ENCODE measurements at regions not wholly inside any gene's neighbourhood (a gene's known extent, or its start where the extent isn't known, plus 50 kb on each side); places are given as distances from the start of the nearest gene placed in this dataset.
"Not testable (repeated sequence)": the region's sequence is repeated elsewhere in the genome, so short reads cannot be mapped to it uniquely, and the experiment has no call there.

DNA sequence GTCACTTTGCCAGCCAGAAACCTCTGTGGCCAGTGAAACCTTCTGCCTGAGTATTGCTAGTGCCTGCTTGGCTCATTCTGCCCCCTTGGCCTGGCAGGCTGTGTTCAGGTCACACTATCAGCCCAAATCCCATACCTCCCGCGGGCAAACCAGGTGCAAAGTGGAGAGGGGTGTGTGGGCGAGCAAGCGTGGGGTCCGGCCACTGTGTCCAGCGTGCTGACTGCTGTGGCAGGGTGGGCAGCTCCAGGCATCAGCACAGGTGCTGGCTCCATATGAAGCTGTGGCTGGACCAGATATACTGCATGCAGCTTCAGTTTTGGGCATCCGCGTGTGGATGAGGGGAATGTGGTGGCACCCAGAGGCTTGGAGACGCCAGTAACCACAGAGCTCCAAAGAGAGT is 576.5 kb upstream of the EDIL3 start:
- Histone ChIP-seq H3K9ac (no peak overlapping the region), H3K4me3 (no peak overlapping the region), H3K27me3 (no peaks in the 10 kb centered on the region), H4K20me1 (no peaks in the 10 kb centered on the region), H3K9me3 (peaks cover 17% of the 10 kb centered on the region), H3K27ac (no peak overlapping the region), H3K36me3 (no peaks in the 10 kb centered on the region), H3K4me2 (no peak overlapping the region), H3K4me1 (no peaks in the 10 kb centered on the region)
- no peak for TF ChIP-seq Cebpa-rat (IDR thresholded peaks at IDR 0.05)

DNA sequence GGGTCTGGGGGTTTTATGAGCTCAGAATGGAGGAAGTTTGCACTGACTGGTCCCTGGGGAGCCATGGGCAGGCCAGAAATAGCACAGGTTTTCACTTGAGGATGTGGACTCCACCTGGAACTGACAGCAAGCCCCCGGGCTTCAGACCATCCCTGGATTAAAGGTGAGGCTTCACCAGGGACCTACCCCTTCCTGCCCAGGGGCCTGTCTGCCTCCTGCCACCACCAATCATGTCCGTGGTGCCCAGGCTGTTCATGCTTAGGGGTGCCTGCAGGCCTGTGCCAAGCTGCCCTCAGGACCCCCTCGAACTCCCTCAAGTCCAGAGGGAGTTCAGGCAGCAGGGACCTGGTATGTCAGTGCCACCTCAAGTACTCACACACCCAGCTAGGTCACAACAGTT is 577.2 kb upstream of the EDIL3 start:
- H3K4me3 ChIP-seq, result no peak overlapping the region
- no peak overlapping the region for H3K4me2 ChIP-seq
- H3K4me1 ChIP-seq, result no peaks in the 10 kb centered on the region
- H3K9me3 ChIP-seq, result peaks cover 17% of the 10 kb centered on the region
- no peaks in the 10 kb centered on the region for H3K36me3 ChIP-seq
- no peak for TF ChIP-seq Cebpa-rat (IDR thresholded peaks at IDR 0.05)
- H4K20me1 ChIP-seq, result no peaks in the 10 kb centered on the region
- no peaks in the 10 kb centered on the region for H3K27me3 ChIP-seq
- no peak overlapping the region for H3K27ac ChIP-seq
- no peak overlapping the region for H3K9ac ChIP-seq

DNA sequence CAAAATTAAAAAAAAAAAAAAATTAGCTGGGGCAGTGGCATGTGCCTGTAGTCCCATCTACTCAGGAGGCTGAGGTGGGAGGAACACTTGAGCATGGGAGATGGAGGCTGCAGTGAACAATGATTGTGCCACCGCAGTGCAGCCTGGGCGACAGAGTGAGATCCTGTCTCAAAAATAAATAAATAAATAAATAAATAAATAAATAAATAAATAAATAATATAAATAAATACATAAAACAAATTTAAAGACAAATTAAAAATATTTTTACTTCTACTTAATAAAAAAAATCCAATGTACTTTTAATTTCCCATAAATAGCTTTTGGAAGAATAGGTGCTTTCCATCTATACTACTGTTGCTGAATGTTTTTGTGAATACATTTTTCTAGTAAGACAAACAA is 598.4 kb upstream of the EDIL3 start:
- H3K27me3 ChIP-seq, result no peaks in the 10 kb centered on the region
- no peaks in the 10 kb centered on the region for H3K9me3 ChIP-seq
- no peak overlapping the region for H3K27ac ChIP-seq
- TF ChIP-seq Cebpa-rat (IDR thresholded peaks at IDR 0.05), result no peak
- H3K4me1 ChIP-seq, result no peaks in the 10 kb centered on the region
- no peaks in the 10 kb centered on the region for H4K20me1 ChIP-seq
- H3K4me3 ChIP-seq, result no peak overlapping the region
- no peak overlapping the region for H3K4me2 ChIP-seq
- no peak overlapping the region for H3K9ac ChIP-seq
- H3K36me3 ChIP-seq, result no peaks in the 10 kb centered on the region

DNA sequence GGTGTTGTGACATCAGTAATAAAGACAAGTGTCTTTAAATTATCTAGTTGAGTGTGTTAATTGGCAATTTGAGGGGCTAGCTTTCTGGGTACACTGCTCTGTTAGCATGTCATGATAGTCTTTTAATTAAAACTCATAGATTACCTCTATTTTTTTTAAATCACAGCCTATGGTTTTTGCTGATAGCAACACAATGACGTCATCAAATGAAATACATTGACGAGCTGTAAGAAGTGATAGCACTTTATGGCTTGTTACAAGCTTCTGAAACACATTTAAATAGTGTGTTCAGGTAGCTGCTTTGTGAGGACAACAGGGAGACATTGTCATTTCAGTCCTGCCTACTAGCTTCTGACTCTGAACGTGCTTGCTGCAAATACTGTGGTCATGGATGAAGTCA is 600.5 kb upstream of the EDIL3 start:
- Histone ChIP-seq H3K4me1 (no peaks in the 10 kb centered on the region), H3K9ac (no peak overlapping the region), H3K4me3 (no peak overlapping the region), H3K9me3 (no peaks in the 10 kb centered on the region), H3K27ac (no peak overlapping the region), H3K27me3 (no peaks in the 10 kb centered on the region), H3K4me2 (no peak overlapping the region), H4K20me1 (no peaks in the 10 kb centered on the region), H3K36me3 (no peaks in the 10 kb centered on the region)
- TF ChIP-seq Cebpa-rat (IDR thresholded peaks at IDR 0.05), result no peak

DNA sequence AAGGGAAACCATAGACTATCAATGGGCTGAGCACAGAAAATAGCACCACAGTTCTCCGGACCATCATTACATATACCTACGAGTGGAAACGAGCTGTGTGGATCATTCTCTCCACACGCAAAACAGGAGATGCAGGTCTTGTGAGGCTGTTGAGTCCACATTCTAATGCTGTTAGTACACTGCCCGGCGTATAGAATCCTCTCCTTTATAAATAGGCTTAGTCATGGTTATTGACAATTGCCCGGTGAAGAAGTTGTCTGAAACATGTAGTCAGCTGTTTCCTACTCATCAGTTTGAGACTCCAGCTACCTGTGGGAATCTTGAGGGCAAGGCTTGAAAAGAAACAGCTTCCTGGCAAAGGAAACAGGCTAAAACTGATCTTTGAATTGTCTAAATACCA is 602.0 kb upstream of the EDIL3 start:
- H3K4me3 ChIP-seq, result no peak overlapping the region
- H3K9ac ChIP-seq, result no peak overlapping the region
- H3K27me3 ChIP-seq, result no peaks in the 10 kb centered on the region
- no peaks in the 10 kb centered on the region for H3K9me3 ChIP-seq
- H4K20me1 ChIP-seq, result no peaks in the 10 kb centered on the region
- no peak for TF ChIP-seq Cebpa-rat (IDR thresholded peaks at IDR 0.05)
- no peaks in the 10 kb centered on the region for H3K36me3 ChIP-seq
- no peak overlapping the region for H3K27ac ChIP-seq
- H3K4me2 ChIP-seq, result no peak overlapping the region
- H3K4me1 ChIP-seq, result no peaks in the 10 kb centered on the region

DNA sequence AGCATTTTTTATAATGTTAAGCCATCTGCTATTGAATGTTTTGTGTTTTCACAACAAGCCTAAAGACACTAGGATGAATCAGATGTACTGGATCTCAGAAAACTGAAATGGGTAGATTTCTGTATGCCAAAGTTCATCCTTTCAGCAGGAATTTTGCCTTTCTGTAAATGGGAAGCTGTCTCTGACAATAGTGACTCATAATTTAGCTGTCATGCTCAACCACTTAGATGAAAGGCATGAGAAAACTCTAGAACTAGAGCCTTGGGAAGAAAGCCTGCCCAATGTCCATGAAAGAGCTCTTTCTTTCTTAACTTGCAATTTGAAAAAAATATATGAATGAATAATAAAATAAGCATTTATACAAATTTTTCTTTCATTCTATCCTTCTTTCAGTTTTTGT is 616.0 kb upstream of the EDIL3 start:
- no peak overlapping the region for H3K4me3 ChIP-seq
- no peaks in the 10 kb centered on the region for H4K20me1 ChIP-seq
- H3K4me1 ChIP-seq, result no peaks in the 10 kb centered on the region
- no peak overlapping the region for H3K4me2 ChIP-seq
- no peak for TF ChIP-seq Cebpa-rat (IDR thresholded peaks at IDR 0.05)
- no peaks in the 10 kb centered on the region for H3K27me3 ChIP-seq
- no peak overlapping the region for H3K27ac ChIP-seq
- H3K36me3 ChIP-seq, result no peaks in the 10 kb centered on the region
- no peak overlapping the region for H3K9ac ChIP-seq
- H3K9me3 ChIP-seq, result no peaks in the 10 kb centered on the region

DNA sequence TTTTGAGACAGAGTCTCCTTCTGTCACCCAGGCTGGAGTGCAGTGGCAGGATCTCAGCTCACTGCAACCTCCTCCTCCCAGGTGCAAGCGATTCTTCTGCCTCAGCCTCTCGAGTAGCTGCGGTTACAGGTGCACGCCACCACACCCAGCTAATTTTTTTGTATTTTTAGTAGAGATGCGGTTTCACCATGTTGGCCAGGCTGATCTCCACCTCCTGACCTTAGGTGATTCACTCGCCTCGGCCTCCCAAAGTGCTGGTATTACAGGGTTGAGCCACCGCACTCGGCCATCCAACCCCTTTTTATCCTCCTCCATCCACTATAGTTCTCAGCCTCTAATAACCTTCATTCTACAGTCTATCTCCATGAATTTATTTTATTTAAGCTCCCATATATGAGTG is 617.3 kb upstream of the EDIL3 start:
- not testable (repeated sequence) for H3K9ac ChIP-seq, H3K27me3 ChIP-seq, H3K36me3 ChIP-seq, H3K27ac ChIP-seq, H3K9me3 ChIP-seq, H3K4me1 ChIP-seq, H4K20me1 ChIP-seq, H3K4me2 ChIP-seq, H3K4me3 ChIP-seq

DNA sequence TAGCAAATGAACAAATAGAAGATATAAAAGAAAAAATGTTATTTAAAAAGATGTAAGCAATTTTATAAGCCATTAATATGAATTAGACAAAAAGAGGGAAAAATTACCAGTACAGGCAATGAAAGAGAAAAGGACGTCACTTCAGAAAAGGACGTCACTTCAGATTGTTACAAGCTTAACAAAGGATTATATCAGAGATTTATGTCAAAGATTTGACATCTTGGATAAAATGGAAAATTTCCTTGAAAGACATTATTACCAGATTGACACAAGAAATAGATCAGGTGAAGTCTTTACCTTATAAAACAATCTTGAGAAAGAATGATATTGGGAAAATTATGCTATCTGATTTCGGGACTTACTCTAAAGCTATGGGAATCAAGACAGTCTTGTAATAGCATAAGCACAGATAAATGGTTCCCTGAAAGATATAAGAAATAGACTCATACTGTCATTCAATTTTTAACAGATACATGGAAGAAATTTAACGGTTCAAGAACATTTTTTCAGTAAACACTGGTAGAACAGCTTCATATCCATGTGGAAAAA is 625.4 kb upstream of the EDIL3 start:
- no peak overlapping the region for H3K9ac ChIP-seq

DNA sequence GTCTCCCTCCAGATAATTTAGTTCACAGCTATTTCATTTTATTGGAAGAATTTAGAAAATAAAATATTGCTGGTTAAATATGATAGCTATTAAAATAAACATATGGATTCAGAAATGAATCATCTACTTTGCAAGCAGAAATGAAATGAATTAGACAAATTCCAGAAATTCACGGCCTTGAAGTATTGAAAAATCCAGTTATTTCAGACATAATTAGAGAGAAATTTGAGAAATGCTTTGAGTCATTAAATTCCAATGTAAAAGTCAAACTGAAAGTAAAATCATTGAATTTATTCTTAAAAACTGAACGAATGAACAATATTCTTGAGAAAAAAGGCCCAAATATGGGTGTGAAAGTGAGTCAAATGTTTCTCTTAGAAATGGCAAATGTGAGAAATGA is 632.6 kb upstream of the EDIL3 start:
- Histone ChIP-seq H3K36me3 (no peaks in the 10 kb centered on the region), H3K9me3 (no peaks in the 10 kb centered on the region), H3K4me1 (no peaks in the 10 kb centered on the region), H3K27me3 (no peaks in the 10 kb centered on the region), H3K4me2 (no peak overlapping the region), H3K9ac (no peak overlapping the region), H4K20me1 (no peaks in the 10 kb centered on the region), H3K27ac (no peak overlapping the region), H3K4me3 (no peak overlapping the region)
- TF ChIP-seq Cebpa-rat (IDR thresholded peaks at IDR 0.05), result no peak

More for the DNA sequence above, 625.4 kb upstream of the EDIL3 start:
- Histone ChIP-seq H3K4me3 (no peak overlapping the region), H3K9me3 (no peaks in the 10 kb centered on the region), H3K4me1 (no peaks in the 10 kb centered on the region), H3K27ac (no peak overlapping the region), H3K36me3 (no peaks in the 10 kb centered on the region), H3K27me3 (no peaks in the 10 kb centered on the region), H4K20me1 (no peaks in the 10 kb centered on the region), H3K4me2 (no peak overlapping the region)
- no peak for TF ChIP-seq Cebpa-rat (IDR thresholded peaks at IDR 0.05)

DNA sequence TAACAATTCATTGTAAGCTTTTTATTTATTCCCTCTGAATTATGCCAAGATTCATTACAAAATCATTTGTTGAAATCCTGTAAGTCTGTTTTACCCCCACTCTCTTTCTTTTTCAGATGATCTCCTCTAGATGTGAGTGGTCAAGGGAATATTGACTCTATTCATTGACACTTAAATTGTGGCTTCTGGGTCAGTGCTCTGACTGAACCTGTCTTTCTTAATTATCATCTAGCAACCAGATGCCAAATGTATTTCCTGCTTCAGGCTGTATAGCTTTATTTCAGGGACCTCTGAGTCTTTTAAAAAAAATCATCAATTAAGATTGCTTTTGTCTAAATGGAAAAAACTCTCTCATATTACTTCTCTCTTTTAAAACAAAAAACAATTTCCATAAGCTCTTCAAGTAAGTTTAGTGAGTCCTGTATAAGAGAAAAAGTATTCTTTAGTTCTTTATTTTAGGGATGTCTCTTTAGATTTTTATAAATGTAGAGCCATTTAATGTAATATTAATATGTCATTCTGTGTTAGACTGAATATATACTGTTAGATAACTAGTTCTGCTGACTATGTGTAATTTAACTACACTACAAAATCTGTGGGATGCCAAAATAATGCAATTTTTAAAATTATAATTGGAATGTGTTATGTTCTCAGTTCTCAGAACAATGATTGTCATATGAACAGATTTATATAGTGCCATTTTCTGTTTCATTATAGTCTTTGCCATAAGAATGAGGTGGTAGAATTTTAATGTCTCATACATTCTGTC is 645.8 kb upstream of the EDIL3 start:
- Histone ChIP-seq H3K36me3 (no peaks in the 10 kb centered on the region), H3K27ac (no peak overlapping the region)

DNA sequence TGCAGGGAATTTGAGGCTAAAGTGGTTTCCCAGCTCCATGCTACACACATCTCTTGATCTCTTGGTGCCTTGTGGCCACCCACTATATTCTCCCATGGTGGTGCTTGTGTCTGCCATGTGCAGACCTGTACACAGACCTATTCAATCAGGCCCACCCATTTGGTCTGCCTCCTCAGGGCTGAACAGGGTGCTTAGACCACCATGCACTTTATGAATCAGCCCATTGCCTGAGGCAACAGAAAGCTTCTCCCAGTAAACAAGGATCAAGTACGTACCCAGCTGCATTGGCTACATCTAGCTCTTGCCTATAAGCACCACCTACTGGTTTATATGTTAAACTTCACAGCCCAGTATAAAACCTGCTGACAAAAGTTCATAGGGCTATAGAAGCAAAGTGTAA is 664.3 kb upstream of the EDIL3 start:
- H3K27me3 ChIP-seq, result no peaks in the 10 kb centered on the region
- H3K9ac ChIP-seq, result no peak overlapping the region
- no peak for TF ChIP-seq Cebpa-rat (IDR thresholded peaks at IDR 0.05)
- no peaks in the 10 kb centered on the region for H3K9me3 ChIP-seq
- H3K36me3 ChIP-seq, result no peaks in the 10 kb centered on the region
- H3K4me1 ChIP-seq, result no peaks in the 10 kb centered on the region
- no peak overlapping the region for H3K27ac ChIP-seq
- no peak overlapping the region for H3K4me2 ChIP-seq
- no peak overlapping the region for H3K4me3 ChIP-seq
- H4K20me1 ChIP-seq, result no peaks in the 10 kb centered on the region

More for the DNA sequence above, 645.8 kb upstream of the EDIL3 start:
- Histone ChIP-seq H3K27me3 (no peaks in the 10 kb centered on the region), H4K20me1 (no peaks in the 10 kb centered on the region), H3K4me2 (no peak overlapping the region), H3K4me3 (no peak overlapping the region), H3K9ac (no peak overlapping the region), H3K9me3 (no peaks in the 10 kb centered on the region), H3K4me1 (no peaks in the 10 kb centered on the region)
- no peak for TF ChIP-seq Cebpa-rat (IDR thresholded peaks at IDR 0.05)

Measured in BLaER1 (cell line).